ENCODE measurements at regions not wholly inside any gene's neighbourhood (a gene's known extent, or its start where the extent isn't known, plus 50 kb on each side); places are given as distances from the start of the nearest gene placed in this dataset.

DNA sequence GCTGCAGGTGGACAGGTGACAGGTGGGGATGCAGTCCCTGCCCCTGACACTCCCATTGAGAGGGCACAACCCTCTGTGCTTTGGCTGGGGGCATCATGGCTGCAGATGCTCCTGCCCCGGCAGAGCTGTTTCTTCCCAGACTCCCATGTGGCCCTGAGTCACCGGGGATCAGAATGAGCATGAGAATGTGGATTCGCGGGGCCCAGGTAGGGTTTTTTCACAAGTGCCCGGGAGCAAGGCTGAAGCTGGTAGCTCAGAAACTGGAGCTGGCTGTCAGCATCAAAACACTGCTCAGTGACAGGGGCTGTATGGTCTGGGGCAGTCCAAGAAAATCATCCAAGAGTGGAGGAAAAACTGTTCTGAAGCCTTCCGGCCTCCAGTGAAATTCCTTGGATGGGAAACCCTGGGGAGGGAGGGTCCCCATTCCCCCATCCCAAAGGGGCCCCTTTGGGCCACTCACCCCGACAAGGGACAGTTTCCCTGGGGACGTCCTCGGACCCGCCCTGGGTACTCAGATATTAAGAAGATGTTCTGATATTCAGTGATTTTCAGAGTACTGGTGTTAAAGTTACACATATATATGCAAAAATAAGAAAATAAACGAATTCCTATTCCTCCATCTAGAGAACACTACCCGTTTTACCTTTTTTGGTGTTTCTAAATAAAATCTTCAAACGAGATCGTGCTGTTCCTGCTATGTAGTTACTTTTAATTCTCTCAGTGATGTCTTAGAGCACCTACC, 120.1 kb upstream of the LPCAT1 start:
- TF ChIP-seq, protein P1, sequence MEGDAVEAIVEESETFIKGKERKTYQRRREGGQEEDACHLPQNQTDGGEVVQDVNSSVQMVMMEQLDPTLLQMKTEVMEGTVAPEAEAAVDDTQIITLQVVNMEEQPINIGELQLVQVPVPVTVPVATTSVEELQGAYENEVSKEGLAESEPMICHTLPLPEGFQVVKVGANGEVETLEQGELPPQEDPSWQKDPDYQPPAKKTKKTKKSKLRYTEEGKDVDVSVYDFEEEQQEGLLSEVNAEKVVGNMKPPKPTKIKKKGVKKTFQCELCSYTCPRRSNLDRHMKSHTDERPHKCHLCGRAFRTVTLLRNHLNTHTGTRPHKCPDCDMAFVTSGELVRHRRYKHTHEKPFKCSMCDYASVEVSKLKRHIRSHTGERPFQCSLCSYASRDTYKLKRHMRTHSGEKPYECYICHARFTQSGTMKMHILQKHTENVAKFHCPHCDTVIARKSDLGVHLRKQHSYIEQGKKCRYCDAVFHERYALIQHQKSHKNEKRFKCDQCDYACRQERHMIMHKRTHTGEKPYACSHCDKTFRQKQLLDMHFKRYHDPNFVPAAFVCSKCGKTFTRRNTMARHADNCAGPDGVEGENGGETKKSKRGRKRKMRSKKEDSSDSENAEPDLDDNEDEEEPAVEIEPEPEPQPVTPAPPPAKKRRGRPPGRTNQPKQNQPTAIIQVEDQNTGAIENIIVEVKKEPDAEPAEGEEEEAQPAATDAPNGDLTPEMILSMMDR (conservative IDR thresholded peaks at IDR 0.05), result no peak
- no peak for TF ChIP-seq ZFX (IDR thresholded peaks at IDR 0.05)
